IMR-90 (cell line): ENCODE measurements at regions not wholly inside any gene's neighbourhood (a gene's known extent, or its start where the extent isn't known, plus 50 kb on each side); places are given as distances from the start of the nearest gene placed in this dataset.

Source experiments
- ATAC-seq: fragments of 200-7000 bp; cut with Tn5 transposase; 2 replicates; pipeline ENCODE4 v1.9.1; 2020; ENCODE audit warnings: low read depth, mild to moderate bottlenecking, moderate library complexity
- BruUV-seq: library from RNA; stranded (reverse); fragments of 400-500 nt; replicated peaks from 2 replicates; lab custom pipeline; 2021; lab: Mats Ljungman, UMichigan
- CTCF ChIA-PET: fragments of 300-600 bp; formaldehyde crosslinking; extraction: SDS; loops from one replicate; lab custom pipeline; 2021; ENCODE audit warnings: antibody characterized with exemption; lab: Yijun Ruan, JAX
- POLR2A ChIA-PET: fragments of 300-600 bp; sonication (Branson Sonifier 250); formaldehyde crosslinking; loops from one replicate; lab custom pipeline; 2022; ENCODE audit warnings: antibody characterized with exemption; ENCODE audit not compliant: unreplicated experiment; lab: Charles Lee
- DNase-seq: peaks from one replicate; pipeline ENCODE4 v3.0.0; 2013
- H2AFZ ChIP-seq: replicated peaks from 2 replicates; pipeline ENCODE3; 2013; ENCODE audit warnings: low read length, mild to moderate bottlenecking; ENCODE audit not compliant: poor library complexity
- H2AK5ac ChIP-seq: 2 replicates; pipeline ENCODE4 v1.6.1; 2013; ENCODE audit warnings: low read depth, low read length, inconsistent platforms
- H2AK9ac ChIP-seq: replicated peaks from 2 replicates; pipeline ENCODE3; 2013; ENCODE audit warnings: mild to moderate bottlenecking, low read depth, low read length, moderate library complexity; ENCODE audit not compliant: poor library complexity
- H2BK120ac ChIP-seq: 2 replicates; pipeline ENCODE4 v1.6.1; 2013; ENCODE audit warnings: low read depth, low read length, inconsistent platforms
- H2BK15ac ChIP-seq: 3 replicates; pipeline ENCODE4 v1.6.1; 2013; ENCODE audit warnings: low read depth, low read length, inconsistent platforms
- H2BK20ac ChIP-seq: 2 replicates; pipeline ENCODE4 v1.6.1; 2013; ENCODE audit warnings: low read depth, mild to moderate bottlenecking, inconsistent platforms, low read length, moderate library complexity
- H2BK5ac ChIP-seq: 2 replicates; pipeline ENCODE4 v1.6.1; 2013; ENCODE audit warnings: mild to moderate bottlenecking, low read depth, low read length, inconsistent platforms; ENCODE audit not compliant: poor library complexity, severe bottlenecking
- H3K14ac ChIP-seq: replicated peaks from 2 replicates; pipeline ENCODE4 v1.6.1; 2013; ENCODE audit warnings: low read depth, low read length, inconsistent platforms
- H3K18ac ChIP-seq: 2 replicates; pipeline ENCODE4 v1.6.1; 2013; ENCODE audit warnings: low read depth, low read length, control low read depth
- H3K23ac ChIP-seq: 2 replicates; pipeline ENCODE4 v1.6.1; 2013; ENCODE audit warnings: low read depth, low read length, inconsistent platforms
- H3K27ac ChIP-seq: 2 replicates; pipeline ENCODE4 v1.5.1; 2013; ENCODE audit warnings: mild to moderate bottlenecking, control low read depth, low read length; ENCODE audit not compliant: insufficient read depth
- H3K27me3 ChIP-seq: 2 replicates; pipeline ENCODE4 v1.6.1; 2013; ENCODE audit warnings: low read length; ENCODE audit not compliant: control insufficient read depth, insufficient read depth
- H3K36me3 ChIP-seq: 2 replicates; pipeline ENCODE4 v1.6.1; 2013; ENCODE audit warnings: low read length, mixed read lengths; ENCODE audit not compliant: control insufficient read depth, insufficient read depth
- H3K4ac ChIP-seq: 2 replicates; pipeline ENCODE4 v1.6.1; 2013; ENCODE audit warnings: low read depth, low read length, inconsistent platforms
- H3K4me1 ChIP-seq: 2 replicates; pipeline ENCODE4 v1.6.1; 2013; ENCODE audit warnings: low read length, mixed read lengths; ENCODE audit not compliant: control insufficient read depth, insufficient read depth
- H3K4me2 ChIP-seq: 2 replicates; pipeline ENCODE4 v1.6.1; 2013; ENCODE audit warnings: low read depth, mild to moderate bottlenecking, control low read depth, low read length, moderate library complexity
- H3K4me3 ChIP-seq: 2 replicates; pipeline ENCODE4 v1.5.1; 2013; ENCODE audit warnings: low read depth, mild to moderate bottlenecking, control low read depth, low read length, moderate library complexity; ENCODE audit not compliant: insufficient read depth
- H3K56ac ChIP-seq: 2 replicates; pipeline ENCODE4 v1.6.1; 2013; ENCODE audit warnings: low read length, inconsistent platforms; ENCODE audit not compliant: insufficient read depth; ENCODE audit errors: extremely low read depth
- H3K79me1 ChIP-seq, 2 experiments: 2 replicates each; pipeline ENCODE4 v1.6.1; 2013; ENCODE audit warnings: low read length in 2 of 2, inconsistent platforms in 1 of 2, low read depth in 1 of 2
- H3K9ac ChIP-seq: 2 replicates; pipeline ENCODE4 v1.6.1; 2013; ENCODE audit warnings: low read depth, low read length, control low read depth
- H3K9me1 ChIP-seq: 2 replicates; pipeline ENCODE4 v1.6.1; 2013; ENCODE audit warnings: low read length, inconsistent platforms; ENCODE audit not compliant: insufficient read depth
- H3K9me3 ChIP-seq: 2 replicates; pipeline ENCODE4 v1.6.1; 2013; ENCODE audit warnings: low read length; ENCODE audit not compliant: control insufficient read depth, insufficient read depth
- H4K20me1 ChIP-seq: 2 replicates; pipeline ENCODE4 v1.6.1; 2013; ENCODE audit warnings: low read length, inconsistent platforms; ENCODE audit not compliant: insufficient read depth
- H4K5ac ChIP-seq: 2 replicates; pipeline ENCODE4 v1.6.1; 2013; ENCODE audit warnings: mild to moderate bottlenecking, low read depth, low read length, control low read depth
- H4K8ac ChIP-seq, 2 experiments: 2 replicates each; pipeline ENCODE4 v1.6.1; 2013; ENCODE audit warnings: low read depth in 2 of 2, low read length in 2 of 2, control low read depth in 1 of 2, inconsistent platforms in 1 of 2
- H4K91ac ChIP-seq: 2 replicates; pipeline ENCODE4 v1.6.1; 2013; ENCODE audit warnings: low read depth, low read length, inconsistent platforms; ENCODE audit not compliant: insufficient read depth
- RCOR1 ChIP-seq: IDR thresholded peaks from 2 replicates; pipeline ENCODE4 v1.6.1; 2012; ENCODE audit warnings: mild to moderate bottlenecking, low read length, improper control_type of control experiment; ENCODE audit not compliant: insufficient replicate concordance
- WGBS, 2 experiments: methylation state at CpG; one replicate each; pipeline versions ENCODE4 v1.1.5 to v1.1.7; 2013; ENCODE audit warnings: missing lambda C conversion rate in 2 of 2; ENCODE audit not compliant: insufficient read length in 1 of 2; ENCODE audit errors: extremely low coverage in 2 of 2; 5-methylcytosine and 5-hydroxymethylcytosine counted together
- dilution Hi-C: fragments of 300-500 bp; cut with HindIII; formaldehyde crosslinking; loops from one replicate; pipeline ENCODE4 v1.14.3; 2018; ENCODE audit warnings: low sequenced_read_pairs; ENCODE audit not compliant: unreplicated experiment
- in situ Hi-C: fragments of 300-500 bp; cut with MboI; formaldehyde crosslinking; loops from 3 replicates; pipeline ENCODE4 v1.14.3; 2019; ENCODE audit warnings: low sequenced_read_pairs, inconsistent platforms, mixed read lengths
- intact Hi-C: fragments of 100-400 bp; cut with micrococcal nuclease; formaldehyde crosslinking; loops from 2 replicates; pipeline ENCODE4 v1.10.0; 2022

GRCh38 chr10:4635883-4636282, 190.1 kb upstream of the AKR1E2 start:
- no peak overlapping the region for H2AK5ac ChIP-seq
- no peak overlapping the region for H2AK9ac ChIP-seq
- no peaks in the 10 kb centered on the region for H3K79me1 ChIP-seq
- H4K8ac ChIP-seq = no peak overlapping the region
- H3K4me1 ChIP-seq = no peaks in the 10 kb centered on the region
- ChIA-PET POLR2A (no interaction called here), CTCF (no interaction called here)
- no peak for DNase-seq
- no peak overlapping the region for H2BK20ac ChIP-seq
- intact Hi-C loops (no loop called here), in situ Hi-C loops (no loop called here), dilution Hi-C loops (no loop called here)
- no peak overlapping the region for H3K9ac ChIP-seq
- H4K5ac ChIP-seq = no peak overlapping the region
- H3K4ac ChIP-seq = no peak overlapping the region
- no peaks in the 10 kb centered on the region for H3K36me3 ChIP-seq
- no peak for TF ChIP-seq RCOR1
- H3K9me3 ChIP-seq = no peaks in the 10 kb centered on the region
- no peak overlapping the region for H2BK5ac ChIP-seq
- H3K23ac ChIP-seq = no peak overlapping the region
- no peak overlapping the region for H2AFZ ChIP-seq
- H3K27ac ChIP-seq = no peak overlapping the region
- ATAC-seq = no peak
- H3K14ac ChIP-seq = no peak overlapping the region
- no peak overlapping the region for H4K91ac ChIP-seq
- no peaks in the 10 kb centered on the region for H4K20me1 ChIP-seq
- H2BK15ac ChIP-seq = no peak overlapping the region
- no peak overlapping the region for H2BK120ac ChIP-seq
- no peak overlapping the region for H3K56ac ChIP-seq
- no peak overlapping the region for H3K4me3 ChIP-seq
- 0 out of 2 replicates have a peak, but pooled peaks cover 4% of the 10 kb centered on the region for H3K9me1 ChIP-seq
- H3K18ac ChIP-seq = no peak overlapping the region
- H3K4me2 ChIP-seq = no peak overlapping the region
- no CpG with 5 or more reads among the region's 2 CpGs for WGBS, 2 experiments
- H3K27me3 ChIP-seq = no peaks in the 10 kb centered on the region
- no TSS peak for BruUV-seq
